K562 (cell line): ENCODE measurements at regions not wholly inside any gene's neighbourhood (a gene's known extent, or its start where the extent isn't known, plus 50 kb on each side); places are given as distances from the start of the nearest gene placed in this dataset.

ENCODE experiments used
- ATAC-seq: fragments of 200-7000 bp; cut with Tn5 transposase; 3 replicates; pipeline ENCODE4 v1.9.1; 2020; ENCODE audit warnings: moderate library complexity
- BruUV-seq: library from RNA; stranded (reverse); fragments of 400-500 nt; replicated peaks from 2 replicates; lab custom pipeline; 2021; lab: Mats Ljungman, UMichigan
- CTCF ChIA-PET: fragments of 300-600 bp; formaldehyde crosslinking; extraction: SDS; loops from one replicate; lab custom pipeline; 2021; ENCODE audit warnings: low intra/inter-chr PET ratio; lab: Yijun Ruan, JAX
- POLR2A ChIA-PET: fragments of 300-600, 350-650 bp; sonication (Branson Sonifier 250); formaldehyde crosslinking; extraction: SDS; loops from one replicate; lab custom pipeline; 2021; ENCODE audit warnings: antibody characterized with exemption, inconsistent platforms; lab: Yijun Ruan, JAX
- DNase-seq, 4 experiments: peaks; one replicate each; pipeline versions ENCODE4 v3.0.0 to v3.0.0-alpha.2; 2011 to 2018; ENCODE audit warnings: low spot score in 3 of 4, mixed read lengths in 3 of 4; ENCODE audit errors: extremely low read depth in 1 of 4
- FAIRE-seq: peaks from 2 replicates; lab custom pipeline; 2011; peaks lifted over from hg19 to GRCh38; lab: Jason Lieb, UNC
- H2AFZ ChIP-seq: 2 replicates; pipeline ENCODE4 v1.6.0; 2011; ENCODE audit warnings: low read depth, low read length, control low read depth, inconsistent platforms
- H3K27ac ChIP-seq: fragments of 200-600 bp; 3 replicates; pipeline ENCODE4 v1.8.0; 2011; ENCODE audit warnings: low read depth, mild to moderate bottlenecking, control low read depth, inconsistent platforms, low read length, moderate library complexity, mixed read lengths; ENCODE audit errors: extremely low read depth
- H3K27me3 ChIP-seq, 2 experiments: fragments of 300-600 bp in 1 of 2; 2 replicates in 1 of 2; 3 replicates in 1 of 2; pipeline versions ENCODE4 v1.6.0 to v1.8.0; 2011; ENCODE audit warnings: inconsistent platforms in 2 of 2, low read length in 2 of 2, mild to moderate bottlenecking in 1 of 2, mixed read lengths in 1 of 2, moderate library complexity in 1 of 2; ENCODE audit not compliant: control insufficient read depth in 2 of 2, insufficient read depth in 2 of 2
- H3K36me3 ChIP-seq: fragments of 300-600 bp; 3 replicates; pipeline ENCODE4 v1.8.0; 2011; ENCODE audit warnings: mild to moderate bottlenecking, low read length, inconsistent platforms; ENCODE audit not compliant: control insufficient read depth, insufficient read depth
- H3K4me1 ChIP-seq, 2 experiments: fragments of 200-600 bp in 1 of 2; replicated peaks in 1 of 2; 2 replicates in 1 of 2; 3 replicates in 1 of 2; pipeline versions ENCODE4 v1.5.1 to v1.8.0; 2011; ENCODE audit warnings: inconsistent platforms in 2 of 2, low read length in 2 of 2, mild to moderate bottlenecking in 1 of 2, mixed read lengths in 1 of 2, moderate library complexity in 1 of 2; ENCODE audit not compliant: control insufficient read depth in 2 of 2, insufficient read depth in 2 of 2
- H3K4me2 ChIP-seq: 2 replicates; pipeline ENCODE4 v1.6.1; 2011; ENCODE audit warnings: low read length, control low read depth, inconsistent platforms, mixed read lengths; ENCODE audit not compliant: insufficient read depth
- H3K4me3 ChIP-seq: fragments of 200-600 bp; sonication (generic), shearing (Covaris generic); 2 replicates; pipeline ENCODE4 v1.5.1; 2016; ENCODE audit warnings: control low read depth, inconsistent platforms
- H3K79me2 ChIP-seq: fragments of 200-600 bp; 3 replicates; pipeline ENCODE4 v1.8.0; 2011; ENCODE audit warnings: low read length, inconsistent platforms; ENCODE audit not compliant: control insufficient read depth, insufficient read depth
- H3K9ac ChIP-seq, 2 experiments: 2 replicates each; pipeline versions ENCODE4 v1.6.0 to v1.6.1; 2011; ENCODE audit warnings: low read depth in 2 of 2, low read length in 2 of 2, control low read depth in 1 of 2, inconsistent platforms in 1 of 2, mild to moderate bottlenecking in 1 of 2, mixed read lengths in 1 of 2; ENCODE audit not compliant: insufficient read depth in 1 of 2
- H3K9me1 ChIP-seq: one replicate; pipeline ENCODE4 v1.6.0; 2011; ENCODE audit warnings: inconsistent platforms, mild to moderate bottlenecking, low read length, moderate library complexity; ENCODE audit not compliant: control insufficient read depth, insufficient read depth
- H3K9me3 ChIP-seq: replicated peaks from 2 replicates; pipeline ENCODE4 v1.5.1; 2011; ENCODE audit warnings: low read depth, low read length, inconsistent platforms; ENCODE audit not compliant: control insufficient read depth, insufficient read depth
- H4K20me1 ChIP-seq: replicated peaks from 2 replicates; pipeline ENCODE4 v1.6.1; 2011; ENCODE audit warnings: low read length, inconsistent platforms, mixed read lengths; ENCODE audit not compliant: control insufficient read depth, insufficient read depth
- C11orf30 ChIP-seq: fragments of 450-650 bp; IDR thresholded peaks from 2 replicates; pipeline ENCODE4 v1.6.1; 2016; ENCODE audit warnings: low read depth, mild to moderate bottlenecking
- CHD1 ChIP-seq: fragments of 200-600 bp; sonication (generic); IDR thresholded peaks from one replicate; pipeline ENCODE4 v1.6.1; 2012; ENCODE audit warnings: mild to moderate bottlenecking, moderate library complexity, low read length, inconsistent platforms
- CHD2 ChIP-seq: IDR thresholded peaks from 2 replicates; pipeline ENCODE4 v1.6.1; 2011; ENCODE audit warnings: low read depth, low read length
- ESRRB ChIP-seq: fragments of 250-450 bp; sonication (Bioruptor Pico); IDR thresholded peaks from 2 replicates; pipeline ENCODE4 v1.5.0; 2020; ENCODE audit warnings: mild to moderate bottlenecking, moderate library complexity, borderline replicate concordance
- MAFF ChIP-seq: IDR thresholded peaks from 2 replicates; pipeline ENCODE4 v1.6.1; 2012; ENCODE audit warnings: low read length, improper control_type of control experiment
- MAFG ChIP-seq: fragments of 450-650 bp; conservative IDR thresholded peaks from 2 replicates; pipeline ENCODE4 v1.6.1; 2016; ENCODE audit warnings: missing genetic modification characterization, missing compliant biosample characterization
- MAFK ChIP-seq: IDR thresholded peaks from 2 replicates; pipeline ENCODE4 v1.6.1; 2011; ENCODE audit warnings: low read length, improper control_type of control experiment
- NCOA1 ChIP-seq: fragments of 450-650 bp; IDR thresholded peaks from 2 replicates; pipeline ENCODE4 v1.6.1; 2016; ENCODE audit warnings: low read depth
- NR1H2 ChIP-seq: sonication (generic); formaldehyde crosslinking; IDR thresholded peaks from 2 replicates; pipeline ENCODE4 v1.4.0; 2020; ENCODE audit warnings: mild to moderate bottlenecking, missing genetic modification reagents
- SLC30A9 ChIP-seq: fragments of 250-450 bp; sonication (Bioruptor Pico); IDR thresholded peaks from 2 replicates; pipeline ENCODE4 v1.8.0; 2022; ENCODE audit warnings: mild to moderate bottlenecking, moderate library complexity
- SREBF1 ChIP-seq: fragments of 150-350 bp; IDR thresholded peaks from 2 replicates; pipeline ENCODE4 v1.6.1; 2014; ENCODE audit warnings: antibody characterized with exemption, low read depth, low read length, borderline replicate concordance
- ZC3H11A ChIP-seq: IDR thresholded peaks from 2 replicates; pipeline ENCODE4 v1.6.1; 2012; ENCODE audit warnings: low read depth, low read length, improper control_type of control experiment
- ZNF146 ChIP-seq: IDR thresholded peaks from one replicate; pipeline ENCODE4 v1.6.1; 2018; ENCODE audit warnings: missing compliant biosample characterization; ENCODE audit not compliant: unreplicated experiment
- ZNF274 ChIP-seq: IDR thresholded peaks from 2 replicates; pipeline ENCODE4 v1.6.1; 2011; ENCODE audit warnings: low read depth, mild to moderate bottlenecking, low read length, moderate library complexity, borderline replicate concordance
- ZNF316 ChIP-seq: fragments of 450-650 bp; IDR thresholded peaks from 2 replicates; pipeline ENCODE4 v1.6.1; 2016
- ZNF324 ChIP-seq: fragments of 250-450 bp; sonication (Bioruptor Pico); IDR thresholded peaks from 2 replicates; pipeline ENCODE4 v1.4.0; 2020; ENCODE audit warnings: mild to moderate bottlenecking
- WGBS: fragments of 100-300 bp; shearing (Covaris generic); methylation state at CpG from one replicate; pipeline ENCODE4 v1.1.6; 2016; ENCODE audit warnings: low coverage, mixed read lengths; ENCODE audit not compliant: insufficient coverage; ENCODE audit errors: missing lambda C conversion rate; 5-methylcytosine and 5-hydroxymethylcytosine counted together
- in situ Hi-C: fragments of 300-500 bp; cut with MboI; formaldehyde crosslinking; loops from 4 replicates; pipeline ENCODE4 v1.15.0; 2018; ENCODE audit warnings: inconsistent platforms, mixed read lengths
- intact Hi-C: fragments of 100-400 bp; cut with micrococcal nuclease; formaldehyde crosslinking; loops from 2 replicates; pipeline ENCODE4 v1.14.2; 2022
- TF ChIP-seq, protein P1 (sequence below): sonication (generic); formaldehyde crosslinking; IDR thresholded peaks from 2 replicates; pipeline ENCODE4 v1.8.0; 2022; ENCODE audit warnings: mild to moderate bottlenecking, missing genetic modification reagents

- intact Hi-C loops: no loop called here
- no TSS peak for BruUV-seq
- H3K27ac ChIP-seq: no peak overlapping the region
- no peak overlapping the region for H3K4me2 ChIP-seq
- H3K9ac ChIP-seq: no peak overlapping the region
- H4K20me1 ChIP-seq: no peaks in the 10 kb centered on the region
- no peaks in the 10 kb centered on the region for H3K9me1 ChIP-seq
- no peak overlapping the region for H2AFZ ChIP-seq
- H3K4me1 ChIP-seq: no peaks in the 10 kb centered on the region
- no peaks in the 10 kb centered on the region for H3K9me3 ChIP-seq
- 0% methylated on average over 3 of the region's 3 CpGs for WGBS
- H3K36me3 ChIP-seq: no peaks in the 10 kb centered on the region
- in situ Hi-C loops: no loop called here
- H3K4me3 ChIP-seq: no peak overlapping the region
- H3K27me3 ChIP-seq: no peaks in the 10 kb centered on the region
- TF ChIP-seq ZNF274 (no peak), ZNF316 (peak; percentile 80), MAFG (tag) (peak; percentile 79), C11orf30 (peak; percentile 70), MAFF (peak; percentile 85), MAFK (peak; percentile 89)
- POLR2A ChIA-PET: interaction anchor here (1.1 kb wide), 1 partner anchor 38 kb away, joined by 3 read pairs; no protein-coding TSS in a partner anchor
- FAIRE-seq: no peak
- H3K79me2 ChIP-seq: no peaks in the 10 kb centered on the region
- DNase-seq: no peak
- CTCF ChIA-PET: no interaction called here
- ATAC-seq: no peak
Observed at GRCh38 chr7:12080006-12080405, 131.1 kb upstream of the TMEM106B start.

DNA sequence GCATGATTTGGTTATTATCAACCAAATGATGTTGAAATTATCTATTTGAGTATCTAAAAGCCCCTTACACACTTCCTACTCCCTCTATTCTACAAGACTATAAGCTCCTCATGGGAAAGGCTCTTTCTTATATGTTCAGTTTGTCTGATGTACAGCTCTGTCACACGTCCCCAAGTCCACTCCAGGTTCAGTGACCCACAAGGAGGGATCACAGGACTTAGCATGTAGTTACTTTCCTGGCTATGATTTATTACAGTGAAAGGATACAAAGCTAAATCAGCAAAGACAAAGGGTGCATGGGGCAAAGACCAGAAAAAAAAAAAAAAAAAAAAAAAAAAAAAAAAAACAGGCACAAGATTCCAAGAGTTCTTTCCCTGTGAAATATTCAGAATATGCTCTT lies 125.6 kb upstream of the TMEM106B start:
- intact Hi-C loops: no loop called here
- BruUV-seq: no TSS peak
- FAIRE-seq (no peak), ATAC-seq (no peak), DNase-seq (no peak)
- no peaks in the 10 kb centered on the region for H3K36me3 ChIP-seq
- no peak overlapping the region for H3K4me3 ChIP-seq
- 0% methylated on average over 1 of the region's 1 CpG for WGBS
- no peak for TF ChIP-seq ZNF146 (CRISPR knock-in tag)
- TF ChIP-seq ZC3H11A: no peak
- no peak for TF ChIP-seq SLC30A9
- TF ChIP-seq NCOA1: no peak
- TF ChIP-seq SREBF1: no peak
- TF ChIP-seq CHD2: no peak
- TF ChIP-seq, protein P1, sequence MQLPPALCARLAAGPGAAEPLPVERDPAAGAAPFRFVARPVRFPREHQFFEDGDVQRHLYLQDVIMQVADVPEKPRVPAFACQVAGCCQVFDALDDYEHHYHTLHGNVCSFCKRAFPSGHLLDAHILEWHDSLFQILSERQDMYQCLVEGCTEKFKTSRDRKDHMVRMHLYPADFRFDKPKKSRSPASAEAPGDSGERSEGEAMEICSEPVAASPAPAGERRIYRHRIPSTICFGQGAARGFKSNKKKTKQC (CRISPR knock-in tag): no peak
- TF ChIP-seq ZNF324 (CRISPR knock-in tag): no peak
- TF ChIP-seq CHD1: no peak
- no peak for TF ChIP-seq NR1H2
- no peak for TF ChIP-seq ESRRB
- H3K27me3 ChIP-seq: no peaks in the 10 kb centered on the region
- no peaks in the 10 kb centered on the region for H3K4me1 ChIP-seq
- no peak overlapping the region for H3K27ac ChIP-seq
- ChIA-PET CTCF (no interaction called here), POLR2A (no interaction called here)
- no peak overlapping the region for H3K9ac ChIP-seq
- H3K4me2 ChIP-seq: no peak overlapping the region
- H2AFZ ChIP-seq: no peak overlapping the region
- H3K9me3 ChIP-seq: no peaks in the 10 kb centered on the region
- no peaks in the 10 kb centered on the region for H3K79me2 ChIP-seq
- in situ Hi-C loops: no loop called here
- no peaks in the 10 kb centered on the region for H3K9me1 ChIP-seq
- no peaks in the 10 kb centered on the region for H4K20me1 ChIP-seq
